ENCODE measurements at regions not wholly inside any gene's neighbourhood (a gene's known extent, or its start where the extent isn't known, plus 50 kb on each side); places are given as distances from the start of the nearest gene placed in this dataset.

DNA sequence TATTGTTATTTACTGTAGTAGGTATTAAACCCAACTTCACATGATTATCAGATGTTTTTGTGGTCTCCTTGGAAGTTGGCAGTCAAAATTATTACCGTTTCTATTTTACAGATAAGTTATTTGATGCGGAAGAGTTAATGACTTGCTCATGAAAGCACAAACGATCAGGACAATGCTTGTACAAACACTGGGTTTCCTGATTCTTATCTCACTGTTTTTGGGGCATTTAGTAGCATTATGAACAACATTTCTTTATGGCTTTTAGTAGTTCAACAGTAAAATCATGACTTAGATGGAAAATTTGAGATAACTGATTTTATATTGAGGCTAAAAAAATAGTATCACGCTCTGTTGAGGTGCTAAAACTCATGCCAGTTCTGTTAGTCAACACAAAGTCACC is 361.5 kb upstream of the MBL2 start:
- Histone ChIP-seq H3K4me1 (no peaks in the 10 kb centered on the region), H3K27me3 (no peaks in the 10 kb centered on the region), H3K9me3 (no peaks in the 10 kb centered on the region), H3K4me3 (ENCODE audit: low read depth, low read length) (no peak overlapping the region), H3K36me3 (no peaks in the 10 kb centered on the region)
- TF ChIP-seq, protein P1, sequence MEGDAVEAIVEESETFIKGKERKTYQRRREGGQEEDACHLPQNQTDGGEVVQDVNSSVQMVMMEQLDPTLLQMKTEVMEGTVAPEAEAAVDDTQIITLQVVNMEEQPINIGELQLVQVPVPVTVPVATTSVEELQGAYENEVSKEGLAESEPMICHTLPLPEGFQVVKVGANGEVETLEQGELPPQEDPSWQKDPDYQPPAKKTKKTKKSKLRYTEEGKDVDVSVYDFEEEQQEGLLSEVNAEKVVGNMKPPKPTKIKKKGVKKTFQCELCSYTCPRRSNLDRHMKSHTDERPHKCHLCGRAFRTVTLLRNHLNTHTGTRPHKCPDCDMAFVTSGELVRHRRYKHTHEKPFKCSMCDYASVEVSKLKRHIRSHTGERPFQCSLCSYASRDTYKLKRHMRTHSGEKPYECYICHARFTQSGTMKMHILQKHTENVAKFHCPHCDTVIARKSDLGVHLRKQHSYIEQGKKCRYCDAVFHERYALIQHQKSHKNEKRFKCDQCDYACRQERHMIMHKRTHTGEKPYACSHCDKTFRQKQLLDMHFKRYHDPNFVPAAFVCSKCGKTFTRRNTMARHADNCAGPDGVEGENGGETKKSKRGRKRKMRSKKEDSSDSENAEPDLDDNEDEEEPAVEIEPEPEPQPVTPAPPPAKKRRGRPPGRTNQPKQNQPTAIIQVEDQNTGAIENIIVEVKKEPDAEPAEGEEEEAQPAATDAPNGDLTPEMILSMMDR (IDR thresholded peaks at IDR 0.05; ENCODE audit: low read depth, low read length), result no peak
- DNase-seq, result no peak

DNA sequence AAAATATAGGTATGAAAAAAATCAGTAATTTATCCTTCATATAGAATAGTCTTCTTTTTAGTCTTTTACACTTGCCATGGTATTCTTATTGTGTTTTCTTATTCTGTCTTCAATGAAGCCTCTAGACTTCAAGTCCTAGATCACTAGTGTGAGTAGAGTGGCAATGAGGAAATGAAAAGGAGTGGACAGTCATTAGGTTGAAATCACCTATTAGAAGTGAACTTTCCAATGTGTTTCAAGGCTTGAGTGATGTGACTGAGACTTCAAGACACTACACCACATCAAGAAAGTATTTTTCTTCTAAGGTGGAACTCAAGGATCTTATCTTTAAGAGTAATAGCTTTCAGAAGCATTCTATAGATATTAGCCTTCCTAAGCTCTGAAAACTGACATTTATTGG is 357.8 kb upstream of the MBL2 start:
- no peak for DNase-seq
- no peak overlapping the region for H3K4me3 ChIP-seq (ENCODE audit: low read depth, low read length)
- H3K36me3 ChIP-seq, result no peaks in the 10 kb centered on the region
- no peaks in the 10 kb centered on the region for H3K9me3 ChIP-seq
- H3K4me1 ChIP-seq, result no peaks in the 10 kb centered on the region
- no peaks in the 10 kb centered on the region for H3K27me3 ChIP-seq
- TF ChIP-seq, protein P1 (IDR thresholded peaks at IDR 0.05; ENCODE audit: low read depth, low read length), result no peak

DNA sequence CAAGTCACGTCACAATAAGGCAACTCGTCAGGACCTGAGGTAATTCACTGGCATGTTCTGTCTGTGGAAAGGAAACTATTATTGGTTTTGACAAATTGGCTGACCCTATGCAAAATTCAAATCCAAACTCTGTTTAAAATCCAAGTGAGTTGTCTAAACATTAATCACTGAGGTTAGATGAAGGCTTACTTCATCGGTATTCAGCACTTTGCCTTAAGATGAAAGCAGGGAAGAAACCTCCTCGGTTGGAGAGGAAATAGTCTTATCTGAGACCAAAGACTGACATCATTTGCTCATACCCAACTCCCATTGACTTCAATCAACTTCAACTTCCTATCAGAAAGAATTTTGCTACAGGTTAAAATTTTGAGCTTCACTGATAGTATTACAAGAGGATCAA is 355.1 kb upstream of the MBL2 start:
- H3K27me3 ChIP-seq, result no peaks in the 10 kb centered on the region
- H3K9me3 ChIP-seq, result no peaks in the 10 kb centered on the region
- no peak for DNase-seq
- TF ChIP-seq, protein P1 (IDR thresholded peaks at IDR 0.05; ENCODE audit: low read depth, low read length), result no peak
- H3K4me1 ChIP-seq, result no peaks in the 10 kb centered on the region
- no peak overlapping the region for H3K4me3 ChIP-seq (ENCODE audit: low read depth, low read length)
- H3K36me3 ChIP-seq, result no peaks in the 10 kb centered on the region

DNA sequence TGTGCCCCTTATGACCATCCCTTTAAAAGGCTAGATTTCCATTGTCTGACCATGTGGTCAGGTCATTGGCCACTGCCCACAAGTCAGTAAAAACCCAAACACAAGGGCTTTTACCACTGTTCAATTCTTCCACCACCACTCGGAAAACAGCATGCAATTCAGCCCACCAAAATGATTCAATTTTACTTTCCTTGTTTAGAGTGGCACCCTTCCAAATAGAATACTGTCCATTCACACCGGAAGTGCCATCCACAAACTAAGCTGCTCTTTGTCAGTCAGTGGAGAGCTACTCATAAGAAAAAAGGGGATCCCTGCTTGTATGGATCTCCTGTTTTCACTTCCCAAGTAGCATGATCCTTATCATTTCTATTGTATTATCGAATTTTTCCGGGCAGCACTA is 350.7 kb upstream of the MBL2 start:
- DNase-seq, result no peak
- H3K9me3 ChIP-seq, result no peaks in the 10 kb centered on the region

DNA sequence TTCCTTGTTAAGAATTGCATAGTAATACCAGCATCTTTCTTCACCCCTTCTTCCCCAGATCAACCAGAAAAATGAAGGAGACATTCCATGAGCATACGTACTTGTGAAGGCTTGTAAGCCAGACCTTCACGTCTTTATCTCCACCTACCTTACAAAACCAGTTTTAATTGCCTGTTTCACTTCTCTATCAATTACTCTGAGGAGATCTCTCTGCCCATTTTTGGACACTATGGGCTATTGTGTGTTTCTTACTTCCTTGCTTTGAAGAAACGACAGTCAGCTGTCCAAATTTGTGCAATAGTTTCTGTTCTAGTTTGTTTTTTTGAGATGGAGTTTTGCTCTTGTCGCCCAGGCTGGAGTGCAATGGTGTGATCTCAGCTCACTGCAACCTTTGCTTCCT is 349.7 kb upstream of the MBL2 start:
- Histone ChIP-seq H3K27me3 (no peaks in the 10 kb centered on the region), H3K4me3 (ENCODE audit: low read depth, low read length) (no peak overlapping the region), H3K36me3 (no peaks in the 10 kb centered on the region), H3K9me3 (no peaks in the 10 kb centered on the region), H3K4me1 (no peaks in the 10 kb centered on the region)
- TF ChIP-seq, protein P1 (IDR thresholded peaks at IDR 0.05; ENCODE audit: low read depth, low read length), result no peak
- DNase-seq, result no peak

More for the DNA sequence above, 350.7 kb upstream of the MBL2 start:
- no peaks in the 10 kb centered on the region for H3K36me3 ChIP-seq
- H3K27me3 ChIP-seq, result no peaks in the 10 kb centered on the region
- no peak overlapping the region for H3K4me3 ChIP-seq (ENCODE audit: low read depth, low read length)
- H3K4me1 ChIP-seq, result no peaks in the 10 kb centered on the region
- TF ChIP-seq, protein P1 (IDR thresholded peaks at IDR 0.05; ENCODE audit: low read depth, low read length), result no peak

DNA sequence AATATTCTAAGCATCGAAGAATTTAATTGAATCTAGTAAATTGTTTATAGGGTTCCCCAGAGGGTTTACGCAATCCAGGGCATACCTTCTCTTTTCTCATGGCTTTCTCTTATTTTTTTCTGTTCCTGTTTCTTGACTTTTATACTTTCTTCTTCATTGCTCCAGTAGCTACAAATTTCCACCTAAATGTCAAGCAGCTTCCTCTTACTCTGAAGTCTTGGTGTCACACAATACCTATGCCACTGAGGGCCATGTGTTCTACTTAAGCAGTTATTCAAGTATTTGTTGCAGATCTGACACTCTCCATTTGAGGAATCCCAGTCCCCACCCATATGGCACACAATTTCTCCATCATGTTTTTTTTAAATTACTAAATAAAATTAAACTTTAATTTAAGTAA is 343.1 kb upstream of the MBL2 start:
- TF ChIP-seq, protein P1 (IDR thresholded peaks at IDR 0.05; ENCODE audit: low read depth, low read length), result no peak
- no peaks in the 10 kb centered on the region for H3K9me3 ChIP-seq
- H3K27me3 ChIP-seq, result no peaks in the 10 kb centered on the region
- no peak overlapping the region for H3K4me3 ChIP-seq (ENCODE audit: low read depth, low read length)
- H3K36me3 ChIP-seq, result no peaks in the 10 kb centered on the region
- DNase-seq, result no peak
- no peaks in the 10 kb centered on the region for H3K4me1 ChIP-seq

All from BE2C (cell line).